Stimulated activated effector memory CD8-positive, alpha-beta T cell treated with anti-CD3 and anti-CD28 coated beads, Interleukin-12 subunit alpha, Interleukin-12 subunit beta, amount 100 ng/mL, for 72 hours (primary cell): ENCODE measurements at regions not wholly inside any gene's neighbourhood (a gene's known extent, or its start where the extent isn't known, plus 50 kb on each side); places are given as distances from the start of the nearest gene placed in this dataset.
"Not testable (repeated sequence)": the region's sequence is repeated elsewhere in the genome, so short reads cannot be mapped to it uniquely, and the experiment has no call there.

Experiments
- ATAC-seq: fragments of 150-1000 bp; cut with Tn5 transposase; 2 replicates; pipeline ENCODE4 v1.10.0; 2021
- DNase-seq, 2 donors: peaks; one replicate each; pipeline ENCODE4 v3.0.0; 2021 to 2022; ENCODE audit warnings: low spot score in 2 of 2
- H3K27ac Mint-ChIP-seq: one replicate; pipeline ENCODE4 v1.8.0; 2022; ENCODE audit warnings: mild to moderate bottlenecking, mixed read lengths
- H3K36me3 Mint-ChIP-seq: one replicate; pipeline ENCODE4 v1.8.0; 2022; ENCODE audit warnings: mild to moderate bottlenecking, mixed read lengths
- H3K4me1 Mint-ChIP-seq: one replicate; pipeline ENCODE4 v1.8.0; 2022; ENCODE audit warnings: mixed read lengths
- H3K4me3 Mint-ChIP-seq: one replicate; pipeline ENCODE4 v1.8.0; 2022; ENCODE audit warnings: mild to moderate bottlenecking, mixed read lengths
- H3K9me3 Mint-ChIP-seq: one replicate; pipeline ENCODE4 v1.8.0; 2022; ENCODE audit warnings: mixed read lengths

- no peak overlapping the region for H3K27ac Mint-ChIP-seq
- H3K4me1 Mint-ChIP-seq = peaks cover 35% of the 10 kb centered on the region
- no peaks in the 10 kb centered on the region for H3K36me3 Mint-ChIP-seq
- ATAC-seq = peak; percentile 60
- H3K4me3 Mint-ChIP-seq = no peak overlapping the region
- no peaks in the 10 kb centered on the region for H3K9me3 Mint-ChIP-seq
- no peak for DNase-seq
Measured at GRCh38 chr21:32914424-32915039, 111.2 kb upstream of the OLIG2 start.

- DNase-seq = no peak
- Mint-ChIP-seq H3K9me3 (no peaks in the 10 kb centered on the region), H3K27ac (no peak overlapping the region), H3K36me3 (no peaks in the 10 kb centered on the region), H3K4me1 (peaks cover 35% of the 10 kb centered on the region), H3K4me3 (no peak overlapping the region)
- ATAC-seq = no peak
Measured at GRCh38 chr21:32915099-32915498, 110.6 kb upstream of the OLIG2 start.

GRCh38 chr21:32916088-32916487, 109.6 kb upstream of the OLIG2 start:
- DNase-seq (no peak), ATAC-seq (no peak)
- Mint-ChIP-seq H3K36me3 (no peaks in the 10 kb centered on the region), H3K4me3 (no peak overlapping the region), H3K4me1 (peaks cover 35% of the 10 kb centered on the region), H3K9me3 (no peaks in the 10 kb centered on the region), H3K27ac (no peak overlapping the region)

GRCh38 chr21:32916522-32917099, 109.1 kb upstream of the OLIG2 start:
- DNase-seq (no peak), ATAC-seq (no peak)
- Mint-ChIP-seq H3K4me1 (peaks cover 35% of the 10 kb centered on the region), H3K4me3 (no peak overlapping the region), H3K36me3 (no peaks in the 10 kb centered on the region), H3K9me3 (no peaks in the 10 kb centered on the region), H3K27ac (no peak overlapping the region)

- ATAC-seq (no peak), DNase-seq (no peak)
- Mint-ChIP-seq H3K4me3 (no peak overlapping the region), H3K9me3 (no peaks in the 10 kb centered on the region), H3K27ac (no peak overlapping the region), H3K4me1 (peaks cover 42% of the 10 kb centered on the region), H3K36me3 (no peaks in the 10 kb centered on the region)
Measured at GRCh38 chr21:32917362-32918135, 108.2 kb upstream of the OLIG2 start.

- ATAC-seq (no peak), DNase-seq (no peak)
- Mint-ChIP-seq H3K4me3 (no peak overlapping the region), H3K9me3 (no peaks in the 10 kb centered on the region), H3K27ac (no peak overlapping the region), H3K4me1 (peaks cover 41% of the 10 kb centered on the region), H3K36me3 (no peaks in the 10 kb centered on the region)
Measured at GRCh38 chr21:32918478-32919120, 107.1 kb upstream of the OLIG2 start.

GRCh38 chr21:32920474-32920873, 105.3 kb upstream of the OLIG2 start:
- Mint-ChIP-seq H3K4me3 (no peak overlapping the region), H3K9me3 (peaks cover 13% of the 10 kb centered on the region), H3K27ac (no peak overlapping the region), H3K36me3 (no peaks in the 10 kb centered on the region), H3K4me1 (peaks cover 22% of the 10 kb centered on the region)
- ATAC-seq (no peak), DNase-seq (no peak)

GRCh38 chr21:32921632-32922230, 104.0 kb upstream of the OLIG2 start:
- DNase-seq (peak; percentile 29 to 62), ATAC-seq (no peak)
- Mint-ChIP-seq H3K9me3 (peaks cover 14% of the 10 kb centered on the region), H3K4me1 (peaks cover 11% of the 10 kb centered on the region), H3K36me3 (no peaks in the 10 kb centered on the region), H3K4me3 (no peak overlapping the region), H3K27ac (no peak overlapping the region)

GRCh38 chr21:32925098-32925497, 100.6 kb upstream of the OLIG2 start:
- Mint-ChIP-seq H3K36me3 (no peaks in the 10 kb centered on the region), H3K9me3 (peaks cover 17% of the 10 kb centered on the region), H3K27ac (no peak overlapping the region), H3K4me1 (peaks cover 16% of the 10 kb centered on the region), H3K4me3 (no peak overlapping the region)
- no peak for DNase-seq
- no peak for ATAC-seq

- Mint-ChIP-seq H3K9me3 (peaks cover 13% of the 10 kb centered on the region), H3K36me3 (no peaks in the 10 kb centered on the region), H3K4me3 (peak overlapping the region; percentile 44), H3K4me1 (peaks cover 32% of the 10 kb centered on the region), H3K27ac (no peak overlapping the region)
- DNase-seq (no peak), ATAC-seq (peak; percentile 86)
Measured at GRCh38 chr21:32929633-32930038, 96.1 kb upstream of the OLIG2 start.

- no peaks in the 10 kb centered on the region for H3K36me3 Mint-ChIP-seq
Measured at GRCh38 chr21:32930673-32931072, 95.1 kb upstream of the OLIG2 start.

GRCh38 chr21:32934068-32934467, 91.7 kb upstream of the OLIG2 start:
- not testable (repeated sequence) for DNase-seq, H3K27ac Mint-ChIP-seq, H3K9me3 Mint-ChIP-seq, ATAC-seq, H3K36me3 Mint-ChIP-seq, H3K4me3 Mint-ChIP-seq
- H3K4me1 Mint-ChIP-seq = peaks cover 32% of the 10 kb centered on the region

More at GRCh38 chr21:32930673-32931072, 95.1 kb upstream of the OLIG2 start:
- peaks cover 32% of the 10 kb centered on the region for H3K4me1 Mint-ChIP-seq
- H3K4me3 Mint-ChIP-seq = no peak overlapping the region
- H3K9me3 Mint-ChIP-seq = peaks cover 3% of the 10 kb centered on the region
- no peak overlapping the region for H3K27ac Mint-ChIP-seq
- no peak for DNase-seq
- no peak for ATAC-seq

GRCh38 chr21:32934829-32935228, 90.9 kb upstream of the OLIG2 start:
- no peak overlapping the region for H3K4me3 Mint-ChIP-seq
- DNase-seq = no peak
- no peaks in the 10 kb centered on the region for H3K9me3 Mint-ChIP-seq
- no peaks in the 10 kb centered on the region for H3K36me3 Mint-ChIP-seq
- H3K27ac Mint-ChIP-seq = no peak overlapping the region
- ATAC-seq = no peak
- H3K4me1 Mint-ChIP-seq = peaks cover 25% of the 10 kb centered on the region

- H3K4me3 Mint-ChIP-seq = no peak overlapping the region
- H3K4me1 Mint-ChIP-seq = peaks cover 8% of the 10 kb centered on the region
- peak; percentile 25 to 58 for DNase-seq
- no peaks in the 10 kb centered on the region for H3K36me3 Mint-ChIP-seq
- H3K27ac Mint-ChIP-seq = no peak overlapping the region
- no peaks in the 10 kb centered on the region for H3K9me3 Mint-ChIP-seq
- ATAC-seq = peak; percentile 55
Measured at GRCh38 chr21:32940079-32941014, 85.4 kb upstream of the OLIG2 start.
